Fibroblast of mammary gland (primary cell): ENCODE measurements at regions not wholly inside any gene's neighbourhood (a gene's known extent, or its start where the extent isn't known, plus 50 kb on each side); places are given as distances from the start of the nearest gene placed in this dataset.

Experiments
- DNase-seq: peaks from one replicate; pipeline ENCODE4 v3.0.0-alpha.2; 2010; ENCODE audit warnings: low read depth
- H3K4me3 ChIP-seq: 2 replicates; pipeline ENCODE4 v1.5.1; 2011; ENCODE audit warnings: low read depth, mild to moderate bottlenecking, low read length, moderate library complexity; ENCODE audit not compliant: control insufficient read depth
- CTCF ChIP-seq: conservative IDR thresholded peaks from 2 replicates; pipeline ENCODE4 v1.5.1; 2011; ENCODE audit warnings: low read depth, low read length, inconsistent platforms; ENCODE audit not compliant: control insufficient read depth, insufficient read depth

GRCh38 chr19:30266687-30267086, 105.5 kb upstream of the ZNF536 start:
- no peak for DNase-seq
- no peak for TF ChIP-seq CTCF
- no peak overlapping the region for H3K4me3 ChIP-seq

GRCh38 chr19:30267332-30267731, 104.9 kb upstream of the ZNF536 start:
- no peak for TF ChIP-seq CTCF
- DNase-seq: no peak
- no peak overlapping the region for H3K4me3 ChIP-seq

- TF ChIP-seq CTCF: no peak
- DNase-seq: no peak
- no peak overlapping the region for H3K4me3 ChIP-seq
These were observed 103.6 kb upstream of the ZNF536 start for GRCh38 chr19:30268601-30269000.

GRCh38 chr19:30269638-30270037, 102.5 kb upstream of the ZNF536 start:
- H3K4me3 ChIP-seq: no peak overlapping the region
- DNase-seq: no peak
- no peak for TF ChIP-seq CTCF

- H3K4me3 ChIP-seq: no peak overlapping the region
- no peak for TF ChIP-seq CTCF
- no peak for DNase-seq
These were observed 100.4 kb upstream of the ZNF536 start for GRCh38 chr19:30271816-30272215.

GRCh38 chr19:30272554-30272953, 99.6 kb upstream of the ZNF536 start:
- no peak overlapping the region for H3K4me3 ChIP-seq
- DNase-seq: no peak
- TF ChIP-seq CTCF: no peak

- no peak for TF ChIP-seq CTCF
- no peak overlapping the region for H3K4me3 ChIP-seq
- no peak for DNase-seq
These were observed 99.0 kb upstream of the ZNF536 start for GRCh38 chr19:30273184-30273583.
